LoVo (cell line): ENCODE measurements at regions not wholly inside any gene's neighbourhood (a gene's known extent, or its start where the extent isn't known, plus 50 kb on each side); places are given as distances from the start of the nearest gene placed in this dataset.
"Not testable (repeated sequence)": the region's sequence is repeated elsewhere in the genome, so short reads cannot be mapped to it uniquely, and the experiment has no call there.

Experiments
- DNase-seq: peaks from one replicate; pipeline ENCODE4 v3.0.0-alpha.2; 2016; ENCODE audit warnings: low spot score

- DNase-seq = no peak
Observed at GRCh38 chr17:64784353-64785010, 122.4 kb upstream of the SMURF2 start.

- no peak for DNase-seq
Observed at GRCh38 chr17:64783556-64784352, 121.6 kb upstream of the SMURF2 start.

GRCh38 chr17:64783031-64783461, 120.9 kb upstream of the SMURF2 start:
- DNase-seq = no peak

- DNase-seq = no peak
Observed at GRCh38 chr17:64781810-64782555, 119.9 kb upstream of the SMURF2 start.

GRCh38 chr17:64781014-64781756, 119.1 kb upstream of the SMURF2 start:
- DNase-seq = peak; percentile 41

- DNase-seq = peak; percentile 60
Observed at GRCh38 chr17:64780096-64781013, 118.2 kb upstream of the SMURF2 start.

GRCh38 chr17:64779376-64780095, 117.4 kb upstream of the SMURF2 start:
- DNase-seq = no peak

GRCh38 chr17:64779098-64779375, 116.9 kb upstream of the SMURF2 start:
- not testable (repeated sequence) for DNase-seq

- DNase-seq = no peak
Observed at GRCh38 chr17:64778240-64779097, 116.4 kb upstream of the SMURF2 start.

- DNase-seq = no peak
Observed at GRCh38 chr17:64777415-64778239, 115.5 kb upstream of the SMURF2 start.

GRCh38 chr17:64776720-64777414, 114.8 kb upstream of the SMURF2 start:
- peak; percentile 48 for DNase-seq

- DNase-seq = no peak
Observed at GRCh38 chr17:64775701-64776570, 113.8 kb upstream of the SMURF2 start.

GRCh38 chr17:64774888-64775540, 112.9 kb upstream of the SMURF2 start:
- no peak for DNase-seq

GRCh38 chr17:64773836-64774761, 112.0 kb upstream of the SMURF2 start:
- DNase-seq = peak; percentile 19

- no peak for DNase-seq
Observed at GRCh38 chr17:64773386-64773835, 111.3 kb upstream of the SMURF2 start.
